GM18505 (cell line): ENCODE measurements at regions not wholly inside any gene's neighbourhood (a gene's known extent, or its start where the extent isn't known, plus 50 kb on each side); places are given as distances from the start of the nearest gene placed in this dataset.
"Not testable (repeated sequence)": the region's sequence is repeated elsewhere in the genome, so short reads cannot be mapped to it uniquely, and the experiment has no call there.

Experiments
- ATAC-seq: cut with Tn5 transposase; IDR thresholded peaks from one replicate; pipeline ENCODE4 v1.9.1; 2021; ENCODE audit not compliant: unreplicated experiment
- POLR2A ChIP-seq: IDR thresholded peaks from 4 replicates; pipeline ENCODE4 v1.6.1; 2011; ENCODE audit warnings: borderline replicate concordance; ENCODE audit not compliant: insufficient read depth, insufficient read length; ENCODE audit errors: extremely low read depth

GRCh38 chr16:65365732-65366715, 244.2 kb upstream of the CDH11 start:
- no peak for ATAC-seq
- no peak for TF ChIP-seq POLR2A

DNA sequence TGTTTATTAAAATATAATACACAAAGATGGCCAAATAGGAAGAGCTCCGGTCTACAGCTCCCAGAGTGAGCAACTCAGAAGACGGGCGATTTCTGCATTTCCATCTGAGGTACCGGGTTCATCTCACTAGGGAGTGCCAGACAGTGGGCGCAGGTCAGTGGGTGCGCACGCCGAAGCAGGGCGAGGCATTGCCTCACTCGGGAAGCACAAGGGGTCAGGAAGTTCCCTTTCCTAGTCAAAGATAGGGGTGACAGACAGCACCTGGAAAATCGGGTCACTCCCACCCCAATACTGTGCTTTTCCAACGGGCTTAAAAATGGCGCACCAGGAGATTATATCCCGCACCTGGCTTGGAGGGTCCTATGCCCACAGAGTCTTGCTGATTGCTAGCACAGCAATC, 234.9 kb upstream of the CDH11 start:
- not testable (repeated sequence) for ATAC-seq

DNA sequence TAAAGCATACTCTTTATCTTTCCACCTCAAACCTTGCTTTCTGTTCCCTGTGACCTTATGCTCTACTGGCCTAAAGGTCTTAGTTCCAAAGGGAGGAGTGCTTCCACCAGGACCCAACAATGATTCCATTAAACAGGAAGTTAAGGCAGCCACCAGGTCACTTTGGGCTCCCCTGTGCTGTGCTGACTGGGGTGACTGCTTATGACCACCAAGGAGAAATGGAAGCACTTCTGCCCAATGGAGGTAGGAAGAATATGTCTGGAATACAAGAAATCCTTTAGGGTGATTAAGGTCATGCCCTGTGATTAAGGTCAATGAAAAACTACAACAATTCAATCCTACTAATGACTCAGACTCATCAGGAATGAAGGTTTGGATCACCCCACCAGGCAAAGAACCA, 233.8 kb upstream of the CDH11 start:
- TF ChIP-seq POLR2A = no peak

GRCh38 chr16:65353183-65353582, 231.3 kb upstream of the CDH11 start:
- ATAC-seq = no peak
- TF ChIP-seq POLR2A = no peak

More for the DNA sequence above, 233.8 kb upstream of the CDH11 start:
- no peak for ATAC-seq

DNA sequence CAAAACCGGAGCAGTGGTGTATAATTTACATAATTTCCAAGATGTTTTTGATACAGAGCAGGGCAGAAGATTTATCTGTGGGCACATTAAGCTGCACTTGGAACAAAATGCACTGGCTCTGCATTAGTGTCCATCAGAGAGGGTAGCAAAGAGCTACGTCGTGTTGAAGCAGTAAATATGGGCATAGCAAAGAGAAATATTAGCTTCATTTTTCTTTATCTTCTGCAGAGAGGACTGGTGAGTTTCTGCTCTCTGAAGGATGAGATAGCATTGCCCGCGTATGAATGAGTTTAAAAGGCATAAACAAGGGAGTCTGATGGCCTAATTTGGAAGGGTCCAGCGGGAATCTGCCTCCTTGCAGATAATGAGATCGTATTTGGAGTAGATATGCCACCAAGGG, 227.8 kb upstream of the CDH11 start:
- ATAC-seq = no peak
- TF ChIP-seq POLR2A = no peak

- TF ChIP-seq POLR2A = no peak
- ATAC-seq = no peak
Measured at GRCh38 chr16:65343556-65343955, 221.7 kb upstream of the CDH11 start.

GRCh38 chr16:65342231-65342866, 220.5 kb upstream of the CDH11 start:
- no peak for TF ChIP-seq POLR2A
- ATAC-seq = no peak

- no peak for TF ChIP-seq POLR2A
Measured at GRCh38 chr16:65339062-65339461, 217.2 kb upstream of the CDH11 start.

DNA sequence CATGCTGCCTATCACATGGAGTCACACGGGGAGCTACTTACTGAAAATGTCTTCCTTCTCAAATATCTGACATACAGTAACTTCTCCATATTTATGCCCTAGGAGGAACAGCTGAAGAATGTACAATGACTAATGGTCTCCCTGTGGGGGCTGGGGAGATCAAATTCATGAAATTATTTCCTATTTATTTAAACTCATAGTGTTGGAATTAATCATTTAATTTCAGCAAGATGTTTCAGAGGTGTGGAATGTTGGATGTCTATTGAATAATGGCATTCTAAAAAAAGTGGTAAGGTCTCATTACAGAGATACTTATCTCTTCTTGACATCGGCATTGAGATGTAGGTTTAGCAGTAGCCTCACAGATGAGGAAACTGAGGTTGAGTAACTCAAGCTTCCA, 214.3 kb upstream of the CDH11 start:
- no peak for ATAC-seq

More at GRCh38 chr16:65339062-65339461, 217.2 kb upstream of the CDH11 start:
- no peak for ATAC-seq

DNA sequence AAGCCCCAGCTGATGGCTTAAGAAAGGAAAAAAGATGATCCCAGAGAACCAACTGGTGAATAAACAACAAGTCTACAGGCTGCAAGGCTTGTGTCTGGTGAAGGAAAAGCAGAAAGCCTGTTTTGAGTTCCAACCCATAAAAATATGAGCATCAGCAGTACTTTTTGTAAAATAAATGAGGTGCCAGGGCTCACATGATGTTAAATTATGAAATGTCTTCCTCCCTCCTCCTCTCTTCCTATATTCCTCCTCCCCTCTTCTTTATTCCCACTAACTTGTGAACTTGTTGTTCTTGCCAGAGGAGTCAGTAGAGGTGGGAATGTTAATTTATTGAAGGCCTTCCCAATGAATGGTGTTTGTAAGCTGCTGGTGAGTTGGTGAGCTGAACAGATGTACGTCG, 212.2 kb upstream of the CDH11 start:
- no peak for ATAC-seq
- no peak for TF ChIP-seq POLR2A

More for the DNA sequence above, 214.3 kb upstream of the CDH11 start:
- TF ChIP-seq POLR2A = no peak

DNA sequence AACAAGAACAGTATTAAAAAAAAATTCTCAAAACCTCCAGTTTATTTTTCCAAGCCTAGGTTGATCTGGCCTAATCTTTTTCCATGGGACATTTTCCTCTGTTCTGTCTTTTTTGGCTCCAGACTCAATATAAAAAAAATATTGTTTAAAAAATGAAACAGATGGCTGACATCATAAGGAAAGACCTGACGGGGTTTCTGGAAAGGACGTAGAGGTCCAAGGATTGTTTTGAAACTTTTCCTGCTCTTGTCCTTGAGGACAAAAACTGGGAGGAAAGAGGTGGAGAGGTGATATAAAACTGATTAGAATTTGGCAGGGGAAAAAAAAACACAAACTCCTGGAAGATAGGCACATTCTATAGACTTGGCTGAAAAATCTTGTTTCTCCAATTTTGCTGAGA, 211.4 kb upstream of the CDH11 start:
- ATAC-seq = no peak
- TF ChIP-seq POLR2A = no peak

GRCh38 chr16:65327346-65327745, 205.5 kb upstream of the CDH11 start:
- ATAC-seq = no peak
- TF ChIP-seq POLR2A = no peak

GRCh38 chr16:65323655-65324237, 201.9 kb upstream of the CDH11 start:
- no peak for ATAC-seq
- no peak for TF ChIP-seq POLR2A
